ENCODE measurements at regions not wholly inside any gene's neighbourhood (a gene's known extent, or its start where the extent isn't known, plus 50 kb on each side); places are given as distances from the start of the nearest gene placed in this dataset.

GRCh38 chr3:35200056-35200455 is 439.3 kb upstream of the ARPP21 start:
- TF ChIP-seq POLR2A (IDR thresholded peaks at IDR 0.05) (no peak), CTCF (IDR thresholded peaks at IDR 0.05) (no peak)

All from esophagus squamous epithelium (tissue), 4 donors.